PC-3 (cell line): ENCODE measurements at regions not wholly inside any gene's neighbourhood (a gene's known extent, or its start where the extent isn't known, plus 50 kb on each side); places are given as distances from the start of the nearest gene placed in this dataset.

Experiments used
- ATAC-seq: fragments of 200-7000 bp; cut with Tn5 transposase; 2 replicates; pipeline ENCODE4 v1.9.1; 2020; ENCODE audit warnings: mild to moderate bottlenecking, moderate library complexity
- BruUV-seq: library from RNA; stranded (reverse); fragments of 400-500 nt; replicated peaks from 2 replicates; lab custom pipeline; 2021; lab: Mats Ljungman, UMichigan
- CTCF ChIA-PET: fragments of 300-600 bp; sonication (Branson Sonifier 250); formaldehyde crosslinking; loops from one replicate; lab custom pipeline; 2022; ENCODE audit warnings: antibody characterized with exemption; lab: Charles Lee
- POLR2A ChIA-PET: fragments of 300-600 bp; sonication (Branson Sonifier 250); formaldehyde crosslinking; loops from one replicate; lab custom pipeline; 2022; ENCODE audit warnings: antibody characterized with exemption; ENCODE audit not compliant: unreplicated experiment; lab: Charles Lee
- DNase-seq: peaks from one replicate; pipeline ENCODE4 v3.0.0-alpha.2; 2015
- H2AFZ ChIP-seq: fragments of 300-600 bp; sonication (generic); 2 replicates; pipeline ENCODE4 v1.6.0; 2016; ENCODE audit warnings: antibody characterized with exemption, low read length
- H3F3A ChIP-seq: fragments of 300-600 bp; sonication (generic); one replicate; pipeline ENCODE4 v1.6.0; 2017; ENCODE audit warnings: antibody characterized with exemption, low read length, control low read depth, mild to moderate bottlenecking; ENCODE audit not compliant: unreplicated experiment
- H3K27ac ChIP-seq: fragments of 300-600 bp; sonication (generic); 2 replicates; pipeline ENCODE4 v1.5.1; 2016; ENCODE audit warnings: mild to moderate bottlenecking, low read length
- H3K27me3 ChIP-seq: fragments of 300-600 bp; sonication (generic); 2 replicates; pipeline ENCODE4 v1.6.1; 2016; ENCODE audit warnings: low read length, mixed read lengths
- H3K36me3 ChIP-seq: fragments of 300-600 bp; sonication (generic); 2 replicates; pipeline ENCODE4 v1.6.1; 2016; ENCODE audit warnings: low read depth, mixed run types, low read length, mixed read lengths
- H3K4me1 ChIP-seq: fragments of 300-600 bp; sonication (generic); 2 replicates; pipeline ENCODE4 v1.5.1; 2016; ENCODE audit warnings: low read length; ENCODE audit not compliant: insufficient read depth
- H3K4me2 ChIP-seq: fragments of 300-600 bp; sonication (generic); 2 replicates; pipeline ENCODE4 v1.6.0; 2016; ENCODE audit warnings: low read length
- H3K4me3 ChIP-seq: fragments of 300-600 bp; sonication (generic); 2 replicates; pipeline ENCODE4 v1.5.1; 2016; ENCODE audit warnings: mild to moderate bottlenecking, low read length, mixed read lengths
- H3K79me2 ChIP-seq: fragments of 300-600 bp; sonication (generic); 2 replicates; pipeline ENCODE4 v1.6.1; 2017; ENCODE audit warnings: low read length, mixed read lengths
- H3K9ac ChIP-seq: fragments of 300-600 bp; sonication (generic); 2 replicates; pipeline ENCODE4 v1.6.0; 2016; ENCODE audit warnings: mild to moderate bottlenecking, low read length
- H3K9me2 ChIP-seq: fragments of 300-600 bp; sonication (generic); replicated peaks from 2 replicates; pipeline ENCODE4 v1.6.1; 2016; ENCODE audit warnings: mixed run types, low read length, mixed read lengths
- H3K9me3 ChIP-seq: fragments of 300-600 bp; sonication (generic); 2 replicates; pipeline ENCODE4 v1.6.1; 2016; ENCODE audit warnings: low read length, mixed read lengths
- H4K20me1 ChIP-seq: fragments of 300-600 bp; sonication (generic); 2 replicates; pipeline ENCODE4 v1.6.1; 2016; ENCODE audit warnings: low read length, mixed read lengths
- CTCF ChIP-seq: fragments of 300-600 bp; sonication (generic); conservative IDR thresholded peaks from 2 replicates; pipeline ENCODE4 v1.5.1; 2017; ENCODE audit warnings: antibody characterized with exemption, low read depth, mild to moderate bottlenecking, low read length
- EZH2 ChIP-seq: fragments of 300-600 bp; sonication (generic); IDR thresholded peaks from one replicate; pipeline ENCODE4 v1.6.1; 2017; ENCODE audit warnings: antibody characterized with exemption, mild to moderate bottlenecking, low read length; ENCODE audit not compliant: unreplicated experiment
- EZH2phosphoT487 ChIP-seq: fragments of 300-600 bp; sonication (generic); IDR thresholded peaks from 2 replicates; pipeline ENCODE4 v1.6.1; 2018; ENCODE audit warnings: mild to moderate bottlenecking, antibody characterized with exemption, low read length, borderline replicate concordance
- intact Hi-C: fragments of 100-400 bp; cut with micrococcal nuclease; formaldehyde crosslinking; loops from 2 replicates; pipeline ENCODE4 v1.9.0; 2023

GRCh38 chr3:74739242-74739641, 124.8 kb upstream of the CNTN3 start:
- POLR2A ChIA-PET = no interaction called here
- Histone ChIP-seq H3K27ac (no peak overlapping the region), H3K4me3 (no peak overlapping the region), H3K9me2 (no peaks in the 10 kb centered on the region), H3K9me3 (peaks cover 16% of the 10 kb centered on the region), H3K4me1 (no peaks in the 10 kb centered on the region), H3K27me3 (no peaks in the 10 kb centered on the region), H3K79me2 (no peaks in the 10 kb centered on the region), H3K9ac (no peak overlapping the region), H2AFZ (no peak overlapping the region), H3F3A (no peaks in the 10 kb centered on the region), H4K20me1 (no peaks in the 10 kb centered on the region), H3K36me3 (no peaks in the 10 kb centered on the region), H3K4me2 (no peak overlapping the region)
- CTCF ChIA-PET = no interaction called here
- DNase-seq (no peak), ATAC-seq (no peak)
- TF ChIP-seq CTCF = no peak
- no peak for TF ChIP-seq EZH2
- TF ChIP-seq EZH2phosphoT487 = no peak
- intact Hi-C loops = no loop called here
- BruUV-seq = no TSS peak

GRCh38 chr3:74722211-74722610, 107.8 kb upstream of the CNTN3 start:
- Histone ChIP-seq H3K27ac (no peak overlapping the region), H3K36me3 (no peaks in the 10 kb centered on the region), H3K79me2 (no peaks in the 10 kb centered on the region), H3K27me3 (no peaks in the 10 kb centered on the region), H2AFZ (no peak overlapping the region), H3K4me3 (no peak overlapping the region), H3K9me2 (no peaks in the 10 kb centered on the region), H3F3A (no peaks in the 10 kb centered on the region), H3K9me3 (peaks cover 28% of the 10 kb centered on the region), H3K4me1 (no peaks in the 10 kb centered on the region), H3K4me2 (no peak overlapping the region), H3K9ac (no peak overlapping the region), H4K20me1 (no peaks in the 10 kb centered on the region)
- TF ChIP-seq EZH2 (no peak), CTCF (no peak), EZH2phosphoT487 (no peak)
- no TSS peak for BruUV-seq
- intact Hi-C loops = no loop called here
- no peak for ATAC-seq
- ChIA-PET CTCF (no interaction called here), POLR2A (no interaction called here)
- no peak for DNase-seq

GRCh38 chr3:74713977-74714376, 99.5 kb upstream of the CNTN3 start:
- no peak overlapping the region for H3K27ac ChIP-seq
- H3K9me2 ChIP-seq = no peaks in the 10 kb centered on the region
- no peak overlapping the region for H3K4me2 ChIP-seq
- H3K27me3 ChIP-seq = no peaks in the 10 kb centered on the region
- intact Hi-C loops = no loop called here
- ChIA-PET POLR2A (no interaction called here), CTCF (no interaction called here)
- no peaks in the 10 kb centered on the region for H3K36me3 ChIP-seq
- H3F3A ChIP-seq = no peaks in the 10 kb centered on the region
- H3K9ac ChIP-seq = no peak overlapping the region
- ATAC-seq (no peak), DNase-seq (no peak)
- no peak overlapping the region for H2AFZ ChIP-seq
- BruUV-seq = no TSS peak
- no peaks in the 10 kb centered on the region for H3K4me1 ChIP-seq
- no peaks in the 10 kb centered on the region for H3K79me2 ChIP-seq
- no peak overlapping the region for H3K4me3 ChIP-seq
- no peak for TF ChIP-seq EZH2phosphoT487
- no peak for TF ChIP-seq EZH2
- no peak for TF ChIP-seq CTCF
- H3K9me3 ChIP-seq = peaks cover 26% of the 10 kb centered on the region
- no peaks in the 10 kb centered on the region for H4K20me1 ChIP-seq
